Dermis microvascular lymphatic vessel endothelial cell (primary cell): ENCODE measurements at regions not wholly inside any gene's neighbourhood (a gene's known extent, or its start where the extent isn't known, plus 50 kb on each side); places are given as distances from the start of the nearest gene placed in this dataset.
"Not testable (repeated sequence)": the region's sequence is repeated elsewhere in the genome, so short reads cannot be mapped to it uniquely, and the experiment has no call there.

Experiments
- DNase-seq, 2 donors: peaks; one replicate each; pipeline versions ENCODE4 v3.0.0 to v3.0.0-alpha.2; 2010; ENCODE audit warnings: low read depth in 2 of 2

DNA sequence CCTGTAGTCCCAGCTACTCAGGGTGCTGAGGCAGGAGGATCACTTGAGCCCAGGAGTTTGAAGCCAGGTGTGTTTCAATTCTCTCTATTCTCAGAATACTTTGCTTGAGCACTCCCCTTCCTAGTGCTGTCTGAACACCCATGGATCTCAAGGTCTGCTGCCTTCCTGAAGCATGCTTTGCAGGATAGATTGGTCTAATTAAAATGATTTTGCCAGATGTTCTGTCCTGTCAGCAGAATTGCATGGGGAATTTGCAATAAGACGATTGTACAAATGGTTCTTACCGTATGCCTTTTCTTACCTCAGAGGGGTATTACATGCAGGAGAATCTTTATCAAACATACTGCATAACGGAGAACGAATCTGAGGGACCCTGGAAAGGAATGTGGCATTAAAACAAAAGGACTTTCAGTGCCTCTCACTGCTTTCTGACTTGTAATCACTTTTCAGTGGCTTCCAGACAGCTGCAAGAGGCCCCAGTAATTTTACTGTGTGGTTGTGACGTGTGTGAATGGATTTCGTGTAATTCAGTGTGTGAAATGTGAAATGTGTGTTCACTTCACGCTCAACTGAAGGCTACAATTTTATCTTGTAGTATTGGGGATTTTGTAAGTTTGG is 587.2 kb upstream of the SEMA6A start:
- no peak for DNase-seq

DNA sequence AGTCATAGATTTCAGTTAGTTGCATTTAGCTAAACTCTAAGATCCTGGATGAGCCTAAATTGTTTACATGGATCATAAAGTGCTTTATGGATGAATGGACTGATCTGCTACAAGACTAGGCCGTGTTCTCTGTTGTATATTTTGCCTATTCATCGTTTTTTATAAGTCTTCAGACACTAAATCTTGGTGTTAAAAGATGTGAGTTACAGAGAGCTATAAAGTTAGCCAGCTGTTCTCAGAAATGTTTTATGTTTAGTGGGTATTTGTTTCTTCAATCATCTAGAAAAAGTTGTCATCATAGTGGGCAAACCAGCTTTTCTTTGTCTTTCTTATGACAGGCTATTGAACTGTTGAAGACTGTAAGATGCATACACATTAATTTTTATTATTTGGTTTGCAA is 585.8 kb upstream of the SEMA6A start:
- DNase-seq, result no peak

DNA sequence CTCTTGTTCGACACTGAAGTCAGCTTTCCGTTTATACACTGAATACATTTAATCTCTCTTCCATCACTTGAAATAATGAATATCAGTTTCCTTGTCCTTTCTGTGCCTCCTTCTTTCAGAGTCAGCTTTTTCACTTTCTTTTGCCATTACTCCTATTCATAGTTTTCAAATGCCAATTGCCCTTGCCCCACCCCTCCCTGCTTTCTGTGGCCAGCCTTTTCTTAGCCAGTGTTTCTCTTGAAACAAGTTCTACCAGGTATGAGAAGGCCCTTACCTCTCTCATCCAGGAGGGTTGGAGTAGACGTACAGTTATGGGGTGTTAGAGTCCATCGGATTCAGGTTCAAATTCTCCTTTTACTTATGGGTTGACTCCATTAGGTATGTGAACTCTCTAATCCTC is 574.7 kb upstream of the SEMA6A start:
- no peak for DNase-seq

DNA sequence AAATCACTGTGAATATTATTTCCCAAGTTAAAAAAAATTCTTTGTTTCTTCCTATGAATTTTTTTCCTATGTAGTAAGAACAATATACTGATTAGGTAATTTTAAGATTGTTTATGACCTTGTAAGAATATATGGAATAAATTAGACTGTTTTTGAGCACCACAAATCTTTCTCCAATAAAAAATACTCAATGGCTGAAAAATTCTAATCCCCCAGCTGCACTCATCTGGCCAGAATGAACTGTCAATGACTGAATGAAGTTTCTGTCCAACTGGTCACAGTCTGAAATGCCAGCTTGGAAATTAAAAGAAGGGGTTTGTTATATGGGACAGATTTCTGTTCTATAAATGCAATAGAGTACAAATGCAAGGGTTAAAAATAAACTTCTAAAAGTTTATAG is 569.5 kb upstream of the SEMA6A start:
- DNase-seq, result no peak

DNA sequence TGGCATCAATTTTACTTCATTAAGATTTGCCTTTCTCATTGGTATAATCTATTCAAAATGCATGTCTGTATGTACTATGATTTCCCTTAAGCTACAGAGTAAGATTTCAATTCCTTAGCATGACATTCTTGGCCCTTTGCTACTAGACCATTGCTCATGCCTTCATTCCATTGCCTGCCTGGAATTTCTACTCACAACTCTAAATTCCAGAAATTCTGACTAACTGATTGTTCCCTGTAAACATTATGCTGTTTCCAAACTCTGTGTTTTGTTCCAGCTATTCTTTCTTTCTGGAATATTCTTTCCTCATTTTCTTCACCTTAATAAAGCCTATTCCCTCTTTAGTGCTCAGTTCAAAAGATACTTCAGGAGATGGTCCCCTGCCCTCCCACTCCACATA is 568.8 kb upstream of the SEMA6A start:
- no peak for DNase-seq

DNA sequence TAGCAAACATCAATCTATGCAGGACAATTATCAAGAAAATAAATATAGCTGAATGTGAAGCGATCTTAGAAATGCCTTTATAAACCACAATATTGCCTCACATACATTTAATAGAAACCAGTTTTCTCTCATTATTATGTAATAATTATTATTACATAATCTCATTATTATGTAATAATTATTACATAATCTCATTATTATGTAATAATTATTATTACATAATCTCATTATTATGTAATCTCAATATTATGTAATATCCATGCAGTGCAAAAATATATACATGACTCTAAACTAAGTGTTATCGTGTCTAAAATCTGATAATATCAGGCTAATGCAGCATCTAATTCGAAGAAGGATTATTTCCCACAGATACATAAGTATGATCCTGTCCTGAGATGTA is 563.9 kb upstream of the SEMA6A start:
- DNase-seq, result no peak

DNA sequence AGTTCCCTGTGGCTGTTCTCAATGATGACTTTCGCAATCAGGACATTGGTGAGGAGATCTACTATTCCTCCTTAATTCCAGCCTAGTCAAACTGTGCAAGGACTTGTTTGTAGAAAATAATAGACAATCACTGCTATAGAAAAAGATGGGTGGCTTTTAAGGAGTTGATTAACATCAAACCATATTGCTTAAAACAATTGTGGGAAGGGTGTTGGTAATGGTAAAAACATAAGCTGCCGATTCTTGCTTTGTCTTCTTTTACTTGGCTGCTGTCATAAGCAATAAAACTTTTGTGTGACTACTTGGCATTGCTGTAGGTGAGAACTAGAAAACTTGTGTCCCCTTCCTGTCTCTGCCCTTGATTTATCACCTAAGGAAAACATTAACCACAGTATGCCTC is 561.2 kb upstream of the SEMA6A start:
- DNase-seq, result no peak

DNA sequence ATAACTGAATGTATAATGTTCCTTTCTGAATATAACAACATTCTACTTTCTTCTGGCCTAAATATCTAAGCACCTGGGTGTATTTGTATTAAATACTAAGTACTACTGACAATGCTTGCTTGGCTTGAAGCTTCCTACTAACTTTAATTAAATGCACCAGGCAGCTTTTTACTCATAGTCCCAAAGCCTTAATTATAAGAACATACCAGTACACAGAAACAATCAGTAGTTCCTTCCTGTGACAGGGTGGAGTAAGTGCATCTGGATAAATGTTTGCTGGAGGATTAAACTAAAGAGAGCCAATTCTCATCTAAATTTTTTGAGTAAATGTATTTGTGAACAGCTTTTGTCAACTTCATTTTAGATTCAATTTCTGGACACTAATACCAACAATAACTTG is 558.6 kb upstream of the SEMA6A start:
- DNase-seq, result no peak

DNA sequence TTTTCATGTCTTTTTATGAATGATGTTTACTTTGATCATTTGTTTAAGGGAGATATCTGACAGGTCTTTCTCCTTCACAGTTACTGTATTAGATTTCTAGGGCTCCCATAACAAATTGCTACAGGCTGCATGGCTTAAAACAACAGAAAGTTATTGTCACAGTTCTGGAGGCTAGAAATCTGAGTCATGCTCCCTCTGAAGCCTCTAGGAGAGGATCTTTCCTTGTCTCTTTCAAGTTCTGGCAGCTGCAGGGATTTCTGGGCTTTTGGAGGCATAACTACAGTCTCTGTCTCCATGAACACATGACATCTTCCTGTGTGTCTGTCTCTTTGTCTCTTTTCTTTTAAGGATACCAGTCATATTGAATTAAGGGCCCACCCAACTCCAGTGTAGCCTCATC is 557.3 kb upstream of the SEMA6A start:
- no peak for DNase-seq

DNA sequence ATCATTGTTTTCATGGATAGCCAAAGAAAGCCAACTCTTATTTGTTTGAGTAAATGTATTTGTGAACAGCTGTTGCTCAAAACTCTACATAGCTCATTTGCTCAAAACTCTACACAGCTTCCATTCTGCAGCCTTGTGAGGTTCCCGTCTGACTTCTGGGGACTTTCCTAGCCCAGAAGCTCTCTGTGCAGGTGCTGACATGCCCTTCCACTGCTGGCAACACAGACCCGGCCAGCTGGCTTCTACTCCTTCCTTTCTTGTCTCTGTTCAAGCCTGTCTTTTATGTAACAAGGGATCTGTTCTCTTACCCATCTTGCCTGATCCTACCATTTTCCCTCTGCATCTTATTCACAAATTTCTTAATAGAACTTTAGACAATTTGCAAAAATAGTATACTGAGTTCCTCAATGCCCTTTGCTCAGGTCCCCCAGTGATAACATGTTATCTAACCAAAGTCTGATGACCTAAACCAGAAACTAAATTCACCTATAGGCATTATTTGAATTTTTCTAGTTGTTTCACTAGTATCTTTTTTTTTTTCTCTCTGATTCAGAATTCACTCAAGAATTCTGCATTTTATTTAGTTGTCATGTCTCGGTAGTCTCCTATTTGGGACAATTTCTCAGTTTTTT is 556.5 kb upstream of the SEMA6A start:
- no peak for DNase-seq

DNA sequence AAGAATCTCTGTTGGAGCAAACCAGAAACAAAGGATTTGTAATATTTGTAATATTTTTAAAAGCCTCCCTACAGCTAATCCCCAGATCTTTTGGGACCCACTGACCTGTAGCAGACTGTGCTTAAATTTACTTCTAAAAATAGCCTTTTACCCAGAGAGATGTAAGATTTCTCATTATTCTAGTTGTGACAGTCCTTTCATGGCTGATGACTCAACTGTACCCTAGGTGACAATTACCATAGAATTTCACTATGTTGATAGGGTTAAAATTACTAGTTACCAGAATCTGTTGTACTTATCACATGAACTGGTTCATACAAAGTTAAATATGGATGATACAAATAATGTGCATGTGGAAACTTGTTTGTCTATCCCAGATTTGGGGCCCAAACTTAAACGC is 543.9 kb upstream of the SEMA6A start:
- no peak for DNase-seq

DNA sequence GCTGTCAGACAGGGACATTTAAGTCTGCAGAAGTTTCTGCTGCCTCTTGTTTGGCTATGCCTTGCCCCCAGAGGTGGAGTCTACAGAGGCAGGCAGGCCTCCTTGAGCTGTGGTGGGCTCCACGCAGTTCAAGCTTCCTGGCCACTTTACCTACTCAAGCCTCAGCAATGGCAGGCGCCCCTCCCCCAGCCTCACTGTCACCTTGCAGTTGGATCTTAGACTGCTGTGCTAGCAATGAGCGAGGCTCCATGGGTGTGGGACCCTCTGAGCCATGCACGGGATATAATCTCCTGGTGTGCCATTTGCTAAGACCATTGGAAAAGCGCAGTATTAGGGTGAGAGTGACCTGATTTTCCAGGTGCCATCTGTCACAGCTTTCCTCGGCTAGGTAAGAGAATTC is 542.7 kb upstream of the SEMA6A start:
- not testable (repeated sequence) for DNase-seq

DNA sequence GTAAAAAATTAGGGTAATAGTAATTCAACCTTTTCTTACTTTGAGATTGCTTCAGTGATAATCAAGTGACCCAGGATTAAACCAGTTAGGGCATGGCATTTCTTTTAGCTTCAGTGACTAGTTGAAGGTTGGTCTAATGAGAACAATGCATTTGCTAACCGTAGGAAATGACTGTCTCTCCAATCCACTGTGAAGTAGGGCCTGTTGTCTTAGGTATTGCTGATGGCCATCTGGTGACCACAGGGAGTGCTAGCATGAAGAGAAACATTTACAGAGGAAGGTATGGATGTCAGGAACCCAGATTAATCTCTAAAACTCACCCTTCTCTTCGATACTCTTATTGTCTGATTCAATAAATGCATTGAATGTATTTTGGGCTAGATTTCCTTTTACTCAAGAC is 535.9 kb upstream of the SEMA6A start:
- DNase-seq, result no peak

DNA sequence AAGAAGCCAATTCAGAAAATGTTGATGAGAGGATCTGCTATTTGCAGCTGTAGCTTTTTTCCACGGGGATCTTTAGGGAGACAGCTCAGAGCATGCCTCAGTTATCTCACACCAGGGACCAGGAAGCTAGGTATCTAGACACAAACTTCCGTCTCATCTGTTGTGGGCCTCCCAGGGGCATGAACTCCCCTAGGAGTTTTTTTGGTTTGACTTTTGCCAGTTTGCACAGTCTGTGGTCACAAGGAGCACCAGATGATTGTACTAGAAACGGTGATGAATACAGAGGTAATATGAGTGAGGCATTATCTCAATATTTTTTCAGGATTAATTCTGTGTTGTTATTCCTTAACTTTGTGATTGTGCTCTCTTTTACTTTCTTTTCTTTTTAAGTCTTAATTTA is 533.2 kb upstream of the SEMA6A start:
- DNase-seq, result no peak

DNA sequence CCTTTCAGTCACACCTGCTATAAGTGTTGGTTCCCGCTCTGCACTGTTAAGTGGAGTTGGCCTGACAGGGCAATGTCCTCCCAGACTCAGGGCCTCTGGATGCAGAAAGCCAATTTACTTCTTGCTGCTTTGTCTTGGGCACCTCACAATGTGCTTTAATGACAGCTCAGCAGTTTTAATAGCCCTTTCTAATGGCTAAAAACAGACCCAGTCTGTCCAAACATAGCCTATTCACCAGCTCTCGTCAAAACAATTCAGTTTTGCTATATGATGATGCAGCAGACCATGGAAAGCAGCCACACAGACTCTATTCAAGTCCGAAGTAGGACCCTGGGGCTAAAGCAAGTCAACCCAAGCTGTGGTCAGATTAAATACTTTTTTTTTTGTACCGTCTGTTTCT is 529.1 kb upstream of the SEMA6A start:
- no peak for DNase-seq

DNA sequence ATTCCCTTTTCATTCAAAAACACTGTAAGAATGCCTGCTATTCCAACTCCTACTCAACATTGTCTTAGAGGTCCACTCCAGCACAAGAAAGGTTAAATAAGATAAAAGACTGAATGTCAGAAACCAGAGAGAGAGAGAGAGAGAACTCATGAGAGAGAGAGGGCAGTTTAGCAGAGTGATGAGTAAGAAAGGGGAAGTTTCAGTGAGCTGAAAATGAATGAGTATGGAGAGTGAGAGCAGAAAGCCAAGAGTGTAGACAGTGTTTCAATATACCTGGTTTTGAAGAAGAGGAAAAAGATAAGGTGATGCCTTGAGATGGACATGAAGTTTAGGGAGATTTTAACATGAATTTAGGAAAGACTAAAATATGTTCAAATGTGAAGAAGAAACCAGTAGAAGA is 528.0 kb upstream of the SEMA6A start:
- DNase-seq, result no peak

DNA sequence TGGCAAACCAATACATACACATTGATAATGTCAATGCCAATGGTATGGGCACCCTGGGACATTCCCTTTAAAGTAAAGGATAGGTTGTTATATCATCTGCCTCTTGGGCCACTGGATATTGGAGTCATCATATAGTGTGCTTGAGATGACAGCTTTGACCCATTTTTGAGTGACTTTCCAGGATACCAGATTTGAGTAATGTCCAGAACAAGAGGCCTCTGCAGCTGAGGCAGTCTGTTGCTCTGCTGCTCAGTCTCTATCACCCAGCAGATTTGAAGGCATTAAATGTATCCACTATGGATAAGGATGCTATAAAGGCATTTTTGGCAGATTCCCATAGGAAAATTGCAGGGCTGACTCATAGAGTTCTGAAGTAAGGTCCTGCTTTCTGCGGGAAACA is 525.6 kb upstream of the SEMA6A start:
- DNase-seq, result no peak

DNA sequence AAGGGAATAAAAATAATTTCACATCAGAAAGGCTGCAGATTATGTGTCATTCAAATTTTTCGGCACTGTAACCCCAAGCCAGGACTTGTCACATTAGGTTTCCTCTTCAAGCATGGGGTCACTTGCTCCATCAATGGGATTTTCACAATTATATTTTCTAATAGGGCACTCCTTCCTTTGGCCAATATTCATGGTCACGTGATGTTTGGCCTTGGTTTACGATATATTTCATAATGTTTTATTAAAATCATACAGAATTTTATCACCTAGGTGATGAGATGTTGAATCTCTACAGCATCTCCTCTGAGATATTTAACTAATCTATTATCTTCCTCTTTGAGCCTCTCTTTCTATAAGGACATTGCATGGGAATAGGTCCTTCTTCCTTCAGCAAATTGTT is 523.5 kb upstream of the SEMA6A start:
- DNase-seq, result no peak

DNA sequence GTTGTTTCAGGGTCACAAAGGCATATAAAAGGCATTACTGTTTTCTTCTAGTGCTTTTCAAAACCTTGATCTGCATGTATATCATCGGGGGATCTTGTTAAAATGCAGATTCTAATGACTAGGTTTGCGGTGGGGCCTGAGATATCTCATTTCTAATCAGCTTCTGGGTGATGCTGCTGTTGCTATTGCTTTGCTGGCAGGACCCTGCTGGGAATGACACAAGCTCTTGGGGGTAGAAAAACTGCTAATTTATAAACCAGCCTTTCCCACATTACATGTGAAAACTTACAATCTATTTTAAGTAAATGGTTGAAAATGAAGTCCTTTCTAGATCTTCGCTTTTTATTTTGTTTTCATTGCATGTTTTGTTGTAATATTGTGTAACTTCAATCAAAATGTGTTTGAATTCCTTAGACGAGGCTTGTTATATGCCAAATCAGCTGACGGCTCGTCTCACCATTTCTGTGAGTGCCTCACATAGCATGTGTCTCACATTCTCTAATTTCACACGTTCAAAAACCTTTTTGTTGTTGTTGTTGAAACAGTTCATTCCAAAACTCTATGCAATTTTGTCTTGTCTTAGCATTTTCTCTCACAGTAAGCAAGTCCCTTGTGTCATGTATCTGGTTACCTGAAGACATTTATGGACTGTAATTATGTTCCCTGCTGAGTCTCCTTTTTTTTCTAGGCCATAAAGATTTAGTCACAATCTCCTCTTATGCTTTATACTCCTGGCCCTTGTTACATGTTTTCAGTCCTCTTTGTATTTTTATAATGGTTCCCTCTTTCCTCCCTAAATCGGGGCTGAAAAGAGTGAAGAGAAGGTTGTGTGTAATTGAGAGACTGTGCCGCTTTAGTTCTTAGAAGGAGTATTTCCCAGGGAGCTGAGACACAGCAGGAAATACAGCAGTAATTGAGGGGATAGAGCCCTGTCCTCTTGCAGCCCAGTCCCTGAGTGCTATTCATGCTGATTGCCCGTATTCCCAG is 521.0 kb upstream of the SEMA6A start:
- no peak for DNase-seq

DNA sequence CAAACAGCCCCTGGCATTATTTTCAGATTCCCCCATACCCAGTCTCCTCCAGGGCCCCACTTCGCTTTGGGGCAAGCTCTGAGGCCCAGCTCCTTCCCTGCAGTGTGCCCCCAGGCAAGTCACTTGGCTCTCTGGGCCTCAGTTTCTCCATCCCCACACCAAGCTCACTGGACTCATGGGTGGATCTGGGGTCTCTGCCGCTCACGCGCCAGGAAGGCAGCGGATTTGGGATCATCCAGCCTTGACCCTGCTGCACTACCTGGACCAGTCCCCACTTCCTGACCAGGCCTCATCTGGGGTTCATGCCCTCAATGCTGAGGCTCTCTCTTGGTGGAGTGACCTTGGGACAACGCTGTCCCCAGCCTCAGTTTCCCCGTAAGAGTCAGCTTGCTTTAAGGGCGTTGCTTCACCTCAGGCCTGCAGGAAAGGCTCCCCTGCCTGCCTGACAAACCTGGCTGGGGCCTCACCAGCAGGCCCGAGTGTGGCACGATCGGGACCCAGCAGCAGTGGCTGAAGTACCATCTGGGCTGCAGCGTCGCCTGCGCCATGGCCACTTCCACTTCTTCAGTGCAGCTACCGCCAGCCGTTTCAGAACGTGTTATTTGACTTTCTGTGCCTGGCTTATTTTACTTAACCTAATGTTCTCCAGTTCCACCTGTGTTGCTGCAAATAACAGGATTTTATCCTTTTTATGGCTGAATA is 519.6 kb upstream of the SEMA6A start:
- no peak for DNase-seq

DNA sequence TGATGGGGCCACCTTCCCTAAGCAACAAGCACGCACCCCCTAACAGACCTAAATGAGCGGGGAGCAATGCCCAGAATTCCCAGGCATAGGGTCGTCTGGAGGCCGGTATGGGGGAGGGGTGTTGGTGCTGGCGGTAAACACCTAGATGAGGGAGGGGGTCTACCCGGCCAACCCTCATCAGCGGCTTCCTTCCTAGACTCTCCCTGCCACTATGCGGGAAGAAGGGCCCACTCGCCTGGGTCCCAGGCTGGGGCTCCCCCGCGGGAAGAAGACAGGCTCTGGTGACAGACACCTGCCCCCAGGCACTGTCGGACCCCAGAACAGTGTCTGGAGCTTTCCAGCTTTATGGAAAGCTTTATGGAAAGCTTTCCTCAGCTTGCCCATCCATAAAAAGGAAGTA is 519.0 kb upstream of the SEMA6A start:
- DNase-seq, result no peak

DNA sequence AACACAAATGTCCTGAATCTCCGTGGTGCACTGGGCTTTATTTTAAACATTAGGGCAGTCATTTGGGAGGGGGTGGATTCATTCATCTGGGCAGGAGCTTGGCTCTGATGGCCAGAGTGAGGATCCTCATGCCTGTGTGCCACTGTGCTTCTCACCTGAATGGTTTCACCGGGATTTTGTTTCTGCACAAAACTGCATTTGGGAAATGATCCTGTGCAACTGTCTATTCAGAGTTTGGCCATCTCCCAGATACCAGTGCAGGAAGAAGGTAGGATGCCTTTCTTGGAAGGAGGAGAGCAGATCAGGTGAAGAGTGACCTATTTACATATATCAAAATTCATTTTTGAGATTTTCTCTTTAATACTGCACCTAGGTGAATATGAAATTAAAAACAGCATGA is 514.4 kb upstream of the SEMA6A start:
- no peak for DNase-seq
